Prostate gland (tissue), 2 donors: ENCODE measurements at regions not wholly inside any gene's neighbourhood (a gene's known extent, or its start where the extent isn't known, plus 50 kb on each side); places are given as distances from the start of the nearest gene placed in this dataset.
"Not testable (repeated sequence)": the region's sequence is repeated elsewhere in the genome, so short reads cannot be mapped to it uniquely, and the experiment has no call there.

Experiments
- CTCF ChIP-seq, 4 experiments: fragments of 200-600 bp in 2 of 4; fragments of 450-650 bp in 2 of 4; sonication (generic) in 2 of 4; IDR thresholded peaks; 1 replicate in 3 of 4; 2 replicates in 1 of 4; pipeline ENCODE4 v1.5.1; 2016 to 2019; ENCODE audit warnings: antibody characterized with exemption in 4 of 4, mild to moderate bottlenecking in 2 of 4, moderate library complexity in 2 of 4
- POLR2A ChIP-seq: fragments of 450-650 bp; IDR thresholded peaks from one replicate; pipeline ENCODE4 v1.6.1; 2016; ENCODE audit warnings: antibody characterized with exemption, mild to moderate bottlenecking

GRCh38 chr2:111602259-111602658 is 281.7 kb downstream of the ANAPC1 start:
- TF ChIP-seq CTCF (IDR thresholded peaks at IDR 0.05); POLR2A: not testable (repeated sequence)
